ENCODE measurements at regions not wholly inside any gene's neighbourhood (a gene's known extent, or its start where the extent isn't known, plus 50 kb on each side); places are given as distances from the start of the nearest gene placed in this dataset.

DNA sequence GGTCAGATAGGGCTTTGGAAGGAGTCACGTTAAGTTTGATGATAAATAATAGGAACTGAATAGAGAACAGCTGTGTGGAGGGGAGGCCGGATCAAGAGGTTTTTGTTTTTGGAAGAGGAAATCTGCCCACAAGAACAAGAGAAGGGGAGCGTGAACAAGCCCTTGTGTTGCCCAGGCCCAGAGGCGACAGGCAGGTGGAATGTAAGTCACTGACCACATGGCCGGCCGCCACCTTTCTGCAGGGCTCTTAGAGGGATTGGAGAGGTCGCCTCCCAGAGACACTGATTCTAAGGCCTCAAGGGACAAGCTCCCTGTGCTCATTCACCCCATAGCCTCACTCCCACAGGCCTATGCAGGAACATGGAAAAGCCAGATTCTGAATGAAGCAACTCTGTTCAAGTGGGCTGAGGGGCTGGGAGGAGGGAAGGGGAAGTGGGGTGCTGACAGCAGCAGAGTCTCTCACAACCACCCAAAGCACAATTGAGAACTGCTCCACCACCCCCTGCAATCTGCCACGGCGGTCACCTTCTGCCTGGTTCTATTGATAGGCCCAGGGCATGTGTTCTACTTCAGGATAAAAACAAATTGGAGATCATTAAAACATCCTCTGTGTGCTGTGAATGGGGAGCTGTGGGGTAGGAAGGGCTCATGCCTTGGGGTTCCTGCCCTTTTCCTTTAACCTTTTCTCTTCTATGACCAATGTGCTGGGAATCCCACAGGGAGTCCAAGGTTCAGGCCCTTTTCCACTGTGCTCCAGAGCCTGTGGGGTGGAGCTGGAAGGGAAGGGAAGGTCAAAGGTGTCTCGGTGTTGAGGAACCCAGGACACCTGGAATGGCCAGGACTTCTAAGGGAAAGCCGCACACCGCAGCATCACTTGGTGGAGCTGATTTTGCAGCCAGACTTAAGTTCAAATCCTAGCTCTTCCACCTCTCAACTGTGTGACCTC is 63.3 kb upstream of the PARP1 start:
- TF ChIP-seq ZNF10 (tag by site-specific recombination; IDR thresholded peaks at IDR 0.05): no peak
- no peak for TF ChIP-seq ZNF140 (tag by site-specific recombination; IDR thresholded peaks at IDR 0.05)
- no peak for TF ChIP-seq KLF16 (tag by site-specific recombination; IDR thresholded peaks at IDR 0.05)
- no peak for TF ChIP-seq ZNF585B (tag by site-specific recombination; IDR thresholded peaks at IDR 0.05)
- TF ChIP-seq, protein P1, sequence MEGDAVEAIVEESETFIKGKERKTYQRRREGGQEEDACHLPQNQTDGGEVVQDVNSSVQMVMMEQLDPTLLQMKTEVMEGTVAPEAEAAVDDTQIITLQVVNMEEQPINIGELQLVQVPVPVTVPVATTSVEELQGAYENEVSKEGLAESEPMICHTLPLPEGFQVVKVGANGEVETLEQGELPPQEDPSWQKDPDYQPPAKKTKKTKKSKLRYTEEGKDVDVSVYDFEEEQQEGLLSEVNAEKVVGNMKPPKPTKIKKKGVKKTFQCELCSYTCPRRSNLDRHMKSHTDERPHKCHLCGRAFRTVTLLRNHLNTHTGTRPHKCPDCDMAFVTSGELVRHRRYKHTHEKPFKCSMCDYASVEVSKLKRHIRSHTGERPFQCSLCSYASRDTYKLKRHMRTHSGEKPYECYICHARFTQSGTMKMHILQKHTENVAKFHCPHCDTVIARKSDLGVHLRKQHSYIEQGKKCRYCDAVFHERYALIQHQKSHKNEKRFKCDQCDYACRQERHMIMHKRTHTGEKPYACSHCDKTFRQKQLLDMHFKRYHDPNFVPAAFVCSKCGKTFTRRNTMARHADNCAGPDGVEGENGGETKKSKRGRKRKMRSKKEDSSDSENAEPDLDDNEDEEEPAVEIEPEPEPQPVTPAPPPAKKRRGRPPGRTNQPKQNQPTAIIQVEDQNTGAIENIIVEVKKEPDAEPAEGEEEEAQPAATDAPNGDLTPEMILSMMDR (tag by site-specific recombination; IDR thresholded peaks at IDR 0.05): no peak
